ENCODE measurements at regions not wholly inside any gene's neighbourhood (a gene's known extent, or its start where the extent isn't known, plus 50 kb on each side); places are given as distances from the start of the nearest gene placed in this dataset.

DNA sequence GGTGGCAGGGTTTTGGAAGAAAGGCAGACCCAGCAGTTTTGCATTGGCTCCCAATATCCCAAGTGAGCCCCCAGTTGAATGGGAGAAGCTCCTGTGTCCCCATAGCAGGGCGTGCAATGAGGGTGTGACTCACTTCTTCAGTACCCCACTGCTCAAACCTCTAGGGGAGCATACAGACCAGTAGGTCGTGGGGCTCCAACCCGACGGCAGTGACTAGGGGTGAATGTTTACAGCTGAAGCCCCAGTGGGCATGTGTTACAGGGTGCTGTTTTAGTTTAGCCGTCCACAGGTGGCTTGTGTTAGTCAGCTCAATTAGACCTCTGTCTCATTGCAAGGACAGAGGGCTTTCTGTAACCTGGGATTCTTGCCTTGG lies 564.5 kb upstream of the CNTN5 start:
- no peaks in the 10 kb centered on the region for H3K36me3 ChIP-seq
- WGBS, 2 donors = 71 to 95% methylated on average over 5 of the region's 5 CpGs

DNA sequence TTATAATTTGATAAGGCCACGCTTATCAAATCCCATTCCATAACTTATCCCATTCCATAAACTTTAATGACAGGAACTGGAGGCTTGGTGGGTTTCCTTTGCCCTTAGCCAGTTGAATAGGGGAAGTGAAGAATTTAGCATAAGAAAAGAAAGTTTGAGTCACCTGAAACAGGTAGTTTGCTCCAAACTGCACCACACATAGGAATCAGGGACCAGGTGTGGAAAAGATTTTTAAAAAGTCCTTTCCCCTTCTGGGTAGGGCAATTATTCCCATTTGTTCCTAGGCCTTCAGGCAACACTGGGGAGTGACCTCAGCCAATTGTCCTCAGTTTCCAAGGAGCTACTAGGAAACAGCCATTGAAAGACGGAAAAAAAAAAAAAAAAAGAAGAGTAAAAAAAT lies 525.7 kb upstream of the CNTN5 start:
- no peaks in the 10 kb centered on the region for H3K36me3 ChIP-seq
- H3K9me3 ChIP-seq = no peaks in the 10 kb centered on the region
- intact Hi-C loops (cut with DNase I) = no loop called here
- no peak overlapping the region for H3K4me3 ChIP-seq (replicated peaks in 1 of 3)
- WGBS, 2 donors = 94% methylated on average over 2 of the region's 2 CpGs
- H3K27me3 ChIP-seq = no peaks in the 10 kb centered on the region
- no peaks in the 10 kb centered on the region for H3K4me1 ChIP-seq
- DNase-seq = no peak
- TF ChIP-seq POLR2A (IDR thresholded peaks at IDR 0.05) = no peak
- TF ChIP-seq, protein P1, sequence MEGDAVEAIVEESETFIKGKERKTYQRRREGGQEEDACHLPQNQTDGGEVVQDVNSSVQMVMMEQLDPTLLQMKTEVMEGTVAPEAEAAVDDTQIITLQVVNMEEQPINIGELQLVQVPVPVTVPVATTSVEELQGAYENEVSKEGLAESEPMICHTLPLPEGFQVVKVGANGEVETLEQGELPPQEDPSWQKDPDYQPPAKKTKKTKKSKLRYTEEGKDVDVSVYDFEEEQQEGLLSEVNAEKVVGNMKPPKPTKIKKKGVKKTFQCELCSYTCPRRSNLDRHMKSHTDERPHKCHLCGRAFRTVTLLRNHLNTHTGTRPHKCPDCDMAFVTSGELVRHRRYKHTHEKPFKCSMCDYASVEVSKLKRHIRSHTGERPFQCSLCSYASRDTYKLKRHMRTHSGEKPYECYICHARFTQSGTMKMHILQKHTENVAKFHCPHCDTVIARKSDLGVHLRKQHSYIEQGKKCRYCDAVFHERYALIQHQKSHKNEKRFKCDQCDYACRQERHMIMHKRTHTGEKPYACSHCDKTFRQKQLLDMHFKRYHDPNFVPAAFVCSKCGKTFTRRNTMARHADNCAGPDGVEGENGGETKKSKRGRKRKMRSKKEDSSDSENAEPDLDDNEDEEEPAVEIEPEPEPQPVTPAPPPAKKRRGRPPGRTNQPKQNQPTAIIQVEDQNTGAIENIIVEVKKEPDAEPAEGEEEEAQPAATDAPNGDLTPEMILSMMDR (IDR thresholded peaks at IDR 0.05) = no peak
- H3K27ac ChIP-seq = no peak overlapping the region

More for the DNA sequence above, 564.5 kb upstream of the CNTN5 start:
- no peaks in the 10 kb centered on the region for H3K27me3 ChIP-seq
- no peak for DNase-seq
- H3K27ac ChIP-seq = no peak overlapping the region
- no peaks in the 10 kb centered on the region for H3K9me3 ChIP-seq
- no peak overlapping the region for H3K4me3 ChIP-seq (replicated peaks in 1 of 3)
- TF ChIP-seq, protein P1 (IDR thresholded peaks at IDR 0.05) = no peak
- TF ChIP-seq POLR2A (IDR thresholded peaks at IDR 0.05) = no peak
- intact Hi-C loops (cut with DNase I) = no loop called here
- H3K4me1 ChIP-seq = no peaks in the 10 kb centered on the region

DNA sequence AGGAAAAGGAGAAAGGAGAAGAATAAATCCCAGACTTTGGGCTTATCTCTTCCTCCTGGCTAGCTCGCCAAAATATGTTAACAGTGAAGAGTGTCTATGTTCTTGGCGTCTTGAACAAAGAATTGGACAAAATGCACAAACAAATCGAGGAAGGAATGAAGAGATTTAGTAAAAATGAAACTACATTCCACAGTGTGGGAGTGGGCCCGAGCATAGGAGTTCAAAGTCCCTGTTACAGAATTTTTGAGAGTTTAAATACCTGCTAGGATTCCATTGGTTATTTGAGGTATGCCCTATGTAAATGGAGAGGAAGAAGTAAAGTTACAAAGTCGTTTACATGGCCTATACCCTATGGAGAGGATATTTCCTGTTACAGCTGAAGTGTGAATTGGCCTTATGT lies 525.1 kb upstream of the CNTN5 start:
- WGBS, 2 donors = 61 to 62% methylated on average over 5 of the region's 5 CpGs
- H3K4me3 ChIP-seq (replicated peaks in 1 of 3) = no peak overlapping the region

DNA sequence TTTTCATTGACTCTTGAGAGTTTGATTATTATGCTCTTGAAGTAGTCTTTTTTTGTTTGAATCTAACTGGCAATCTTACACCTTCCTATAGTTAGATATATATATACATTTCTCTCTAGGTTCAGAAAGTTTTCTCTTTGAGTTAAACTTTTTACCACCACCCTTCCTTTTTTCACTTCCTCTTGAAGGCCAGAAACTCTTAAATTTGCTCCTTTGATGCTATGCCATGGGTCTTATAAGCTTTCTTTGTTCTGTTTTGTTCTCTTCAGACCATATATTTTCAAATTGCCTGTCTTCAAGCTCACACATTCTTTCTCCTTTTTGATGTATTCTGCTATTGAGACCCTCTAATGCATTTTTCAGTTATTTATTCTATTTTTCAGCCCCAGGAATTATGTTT lies 513.5 kb upstream of the CNTN5 start:
- H3K9me3 ChIP-seq = no peaks in the 10 kb centered on the region
- no peaks in the 10 kb centered on the region for H3K36me3 ChIP-seq
- no peaks in the 10 kb centered on the region for H3K27me3 ChIP-seq
- no peak for DNase-seq
- H3K4me1 ChIP-seq = no peaks in the 10 kb centered on the region
- no peak overlapping the region for H3K27ac ChIP-seq
- no peak for TF ChIP-seq POLR2A (IDR thresholded peaks at IDR 0.05)
- TF ChIP-seq, protein P1 (IDR thresholded peaks at IDR 0.05) = no peak
- intact Hi-C loops (cut with DNase I) = no loop called here
- H3K4me3 ChIP-seq (replicated peaks in 1 of 3) = no peak overlapping the region

More for the DNA sequence above, 525.1 kb upstream of the CNTN5 start:
- TF ChIP-seq, protein P1 (IDR thresholded peaks at IDR 0.05) = no peak
- no peak for TF ChIP-seq POLR2A (IDR thresholded peaks at IDR 0.05)
- no peak overlapping the region for H3K27ac ChIP-seq
- no peaks in the 10 kb centered on the region for H3K9me3 ChIP-seq
- H3K27me3 ChIP-seq = no peaks in the 10 kb centered on the region
- intact Hi-C loops (cut with DNase I) = no loop called here
- no peak for DNase-seq
- H3K36me3 ChIP-seq = no peaks in the 10 kb centered on the region
- H3K4me1 ChIP-seq = no peaks in the 10 kb centered on the region

DNA sequence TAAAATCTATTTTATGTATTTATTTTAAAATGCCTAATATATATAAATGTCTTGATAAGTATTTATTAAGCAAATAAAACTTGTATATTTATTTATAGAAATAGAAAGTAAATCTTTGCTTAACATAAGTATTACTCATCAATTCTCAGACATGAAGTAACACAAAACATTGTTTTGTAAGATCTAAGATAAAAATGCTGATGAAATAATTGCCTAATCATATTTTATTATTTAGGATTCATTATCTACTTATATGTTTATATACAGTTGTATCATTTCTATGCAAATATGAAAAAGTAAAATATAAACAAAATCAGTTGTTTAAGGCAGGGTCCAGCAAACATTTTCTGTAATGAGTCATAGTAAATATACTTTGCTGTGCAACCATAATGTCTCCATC lies 507.8 kb upstream of the CNTN5 start:
- H3K36me3 ChIP-seq = no peaks in the 10 kb centered on the region
- no peak overlapping the region for H3K27ac ChIP-seq
- H3K4me1 ChIP-seq = no peaks in the 10 kb centered on the region
- H3K9me3 ChIP-seq = no peaks in the 10 kb centered on the region
- H3K4me3 ChIP-seq (replicated peaks in 1 of 3) = no peak overlapping the region
- no peaks in the 10 kb centered on the region for H3K27me3 ChIP-seq
- no peak for DNase-seq
- intact Hi-C loops (cut with DNase I) = no loop called here
- TF ChIP-seq POLR2A (IDR thresholded peaks at IDR 0.05) = no peak
- TF ChIP-seq, protein P1 (IDR thresholded peaks at IDR 0.05) = no peak
